Common myeloid progenitor, CD34-positive (primary cell): ENCODE measurements at regions not wholly inside any gene's neighbourhood (a gene's known extent, or its start where the extent isn't known, plus 50 kb on each side); places are given as distances from the start of the nearest gene placed in this dataset.

Source experiments
- CTCF ChIA-PET: fragments of 350-600 bp; sonication (Branson Sonifier 250); formaldehyde crosslinking; loops from one replicate; lab custom pipeline; 2021; ENCODE audit warnings: antibody characterized with exemption; lab: Charles Lee
- POLR2A ChIA-PET: fragments of 350-600 bp; sonication (Branson Sonifier 250); formaldehyde crosslinking; loops from one replicate; lab custom pipeline; 2021; ENCODE audit warnings: antibody characterized with exemption; lab: Charles Lee
- DNase-seq, 3 donors: peaks; one replicate each; pipeline versions ENCODE4 v3.0.0 to v3.0.0-alpha.2; 2013
- H3K27ac ChIP-seq, 2 experiments: 1 replicate in 1 of 2; 2 replicates in 1 of 2; pipeline ENCODE4 v1.7.0; 2013; ENCODE audit warnings: inconsistent platforms in 2 of 2, low read length in 2 of 2, mild to moderate bottlenecking in 2 of 2, low read depth in 1 of 2, moderate library complexity in 1 of 2; ENCODE audit not compliant: severe bottlenecking in 2 of 2, insufficient read depth in 1 of 2, poor library complexity in 1 of 2
- H3K27me3 ChIP-seq, 5 experiments: replicated peaks in 2 of 5; 1 replicate in 3 of 5; 2 replicates in 2 of 5; pipeline versions ENCODE4 v1.6.1 to v1.7.0; 2013; ENCODE audit warnings: low read length in 4 of 5, mild to moderate bottlenecking in 2 of 5, moderate library complexity in 2 of 5, inconsistent platforms in 1 of 5; ENCODE audit not compliant: insufficient read depth in 5 of 5, control insufficient read depth in 4 of 5
- H3K36me3 ChIP-seq, 4 experiments: 1 replicate in 2 of 4; 2 replicates in 2 of 4; pipeline versions ENCODE4 v1.6.1 to v1.7.0; 2013; ENCODE audit warnings: low read length in 3 of 4, control low read depth in 1 of 4, mild to moderate bottlenecking in 1 of 4; ENCODE audit not compliant: control insufficient read depth in 4 of 4, insufficient read depth in 4 of 4
- H3K4me1 ChIP-seq, 4 experiments: 1 replicate in 3 of 4; 2 replicates in 1 of 4; pipeline versions ENCODE4 v1.6.1 to v1.7.1; 2013; ENCODE audit warnings: low read length in 3 of 4, mild to moderate bottlenecking in 3 of 4, control low read depth in 1 of 4, inconsistent platforms in 1 of 4, moderate library complexity in 1 of 4; ENCODE audit not compliant: control insufficient read depth in 4 of 4, insufficient read depth in 4 of 4; ENCODE audit errors: control extremely low read depth in 1 of 4
- H3K4me3 ChIP-seq, 7 experiments: 1 replicate in 4 of 7; 2 replicates in 3 of 7; pipeline versions ENCODE4 v1.5.1 to v1.7.0; 2013; ENCODE audit warnings: mild to moderate bottlenecking in 7 of 7, low read length in 6 of 7, moderate library complexity in 6 of 7, inconsistent platforms in 2 of 7, low read depth in 2 of 7, control low read depth in 1 of 7; ENCODE audit not compliant: insufficient read depth in 4 of 7, control insufficient read depth in 1 of 7; ENCODE audit errors: extremely low read depth in 1 of 7
- H3K9me3 ChIP-seq, 5 experiments: 1 replicate in 4 of 5; 2 replicates in 1 of 5; pipeline versions ENCODE4 v1.6.1 to v1.7.1; 2013; ENCODE audit warnings: low read length in 4 of 5, mild to moderate bottlenecking in 2 of 5, inconsistent platforms in 1 of 5, low read depth in 1 of 5, moderate library complexity in 1 of 5; ENCODE audit not compliant: control insufficient read depth in 4 of 5, insufficient read depth in 2 of 5; ENCODE audit errors: control extremely low read depth in 1 of 5
- WGBS: methylation state at CpG from one replicate; pipeline ENCODE4 v1.1.5; 2013; ENCODE audit not compliant: insufficient coverage; 5-methylcytosine and 5-hydroxymethylcytosine counted together

GRCh38 chr6:7486951-7487350 lies 54.5 kb upstream of the DSP start:
- ChIA-PET POLR2A (interaction anchor here (0.6 kb wide), 1 partner anchor 21 kb away, joined by 3 read pairs; no protein-coding TSS in a partner anchor), CTCF (no interaction called here)
- Histone ChIP-seq H3K4me3 (no peak overlapping the region), H3K27me3 (no peaks in the 10 kb centered on the region), H3K36me3 (no peaks in the 10 kb centered on the region), H3K27ac (no peak overlapping the region), H3K9me3 (no peaks in the 10 kb centered on the region), H3K4me1 (no peaks in the 10 kb centered on the region)
- 100% methylated on average over 1 of the region's 3 CpGs for WGBS
- DNase-seq = no peak

- ChIA-PET POLR2A (no interaction called here), CTCF (interaction anchor here (1.2 kb wide), 1 partner anchor 10 kb away, joined by 4 read pairs; no protein-coding TSS in a partner anchor)
- Histone ChIP-seq H3K27me3 (peaks cover 0 to 2% (median 0%) of the 10 kb centered on the region in 5 experiments), H3K36me3 (no peaks in the 10 kb centered on the region), H3K27ac (no peak overlapping the region), H3K4me3 (no peak overlapping the region), H3K9me3 (no peaks in the 10 kb centered on the region), H3K4me1 (no peaks in the 10 kb centered on the region)
- WGBS = no CpG with 5 or more reads among the region's 2 CpGs
- peak in 1 of 3 donors; percentile 18 for DNase-seq
Measured at GRCh38 chr6:7488494-7488893, 53.0 kb upstream of the DSP start.

DNA sequence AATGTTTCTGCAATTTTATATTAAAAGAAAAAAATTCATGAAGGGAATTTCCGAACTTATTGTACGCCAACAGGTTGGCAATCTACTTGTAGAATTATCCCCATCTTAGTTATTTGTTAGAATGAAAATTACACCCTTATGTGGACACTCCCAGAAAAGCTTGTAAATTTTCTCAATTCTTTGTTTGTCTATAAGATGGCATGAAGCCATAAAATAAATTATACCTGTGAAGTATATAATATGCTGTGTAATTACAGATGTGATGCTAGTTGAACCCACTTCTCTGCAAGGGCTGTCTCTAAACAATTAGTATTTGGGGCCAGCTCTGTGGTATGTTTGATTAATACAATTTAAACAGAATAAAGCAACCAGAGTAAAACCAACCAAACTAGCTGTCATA lies 52.1 kb upstream of the DSP start:
- WGBS = no CpG with 5 or more reads among the region's 2 CpGs
- ChIA-PET CTCF (interaction anchor here (1.1 to 1.2 kb wide), 2 partner anchors 9 to 18 kb away, joined by 3 to 4 read pairs; no protein-coding TSS in a partner anchor), POLR2A (no interaction called here)
- no peaks in the 10 kb centered on the region for H3K9me3 ChIP-seq
- no peaks in the 10 kb centered on the region for H3K36me3 ChIP-seq
- H3K4me1 ChIP-seq = no peaks in the 10 kb centered on the region
- H3K4me3 ChIP-seq = no peak overlapping the region
- peaks cover 0 to 3% (median 0%) of the 10 kb centered on the region in 5 experiments for H3K27me3 ChIP-seq
- H3K27ac ChIP-seq = no peak overlapping the region
- no peak for DNase-seq
